GM23338 (cell line): ENCODE measurements at regions not wholly inside any gene's neighbourhood (a gene's known extent, or its start where the extent isn't known, plus 50 kb on each side); places are given as distances from the start of the nearest gene placed in this dataset.

Experiments
- ATAC-seq: fragments of 200-7000 bp; cut with Tn5 transposase; 3 replicates; pipeline ENCODE4 v1.9.1; 2020
- DNase-seq: peaks from one replicate; pipeline ENCODE4 v3.0.0-alpha.2; 2015; ENCODE audit warnings: low spot score
- H2AFZ ChIP-seq: fragments of 200-600 bp; sonication (generic); 2 replicates; pipeline ENCODE4 v1.8.0; 2016; ENCODE audit warnings: antibody characterized with exemption, mild to moderate bottlenecking, moderate library complexity
- H3F3A ChIP-seq: fragments of 200-600 bp; sonication (generic); replicated peaks from 2 replicates; pipeline ENCODE4 v1.8.0; 2017; ENCODE audit warnings: antibody characterized with exemption, mixed run types, low read depth
- H3K27ac ChIP-seq: fragments of 200-600 bp; sonication (generic); 2 replicates; pipeline ENCODE4 v1.6.1; 2016; ENCODE audit warnings: low read depth
- H3K27me3 ChIP-seq: fragments of 200-600 bp; sonication (generic); 2 replicates; pipeline ENCODE4 v1.8.0; 2016; ENCODE audit warnings: mild to moderate bottlenecking, mixed run types, moderate library complexity; ENCODE audit not compliant: insufficient read depth
- H3K36me3 ChIP-seq: fragments of 200-600 bp; sonication (generic); 2 replicates; pipeline ENCODE4 v1.8.0; 2016; ENCODE audit warnings: mild to moderate bottlenecking; ENCODE audit not compliant: insufficient read depth
- H3K4me1 ChIP-seq: fragments of 200-600 bp; sonication (generic); 2 replicates; pipeline ENCODE4 v1.8.0; 2016; ENCODE audit warnings: mild to moderate bottlenecking, moderate library complexity; ENCODE audit not compliant: insufficient read depth
- H3K4me2 ChIP-seq: fragments of 200-600 bp; sonication (generic); 2 replicates; pipeline ENCODE4 v1.7.1; 2017; ENCODE audit warnings: mixed run types
- H3K4me3 ChIP-seq: fragments of 200-600 bp; sonication (generic); 2 replicates; pipeline ENCODE4 v1.6.1; 2016; ENCODE audit warnings: mixed run types
- H3K79me2 ChIP-seq: fragments of 200-600 bp; sonication (generic); replicated peaks from 2 replicates; pipeline ENCODE4 v1.8.0; 2017; ENCODE audit warnings: mild to moderate bottlenecking; ENCODE audit not compliant: insufficient read depth
- H3K9me2 ChIP-seq: fragments of 200-600 bp; sonication (generic); 2 replicates; pipeline ENCODE4 v1.8.0; 2017; ENCODE audit not compliant: insufficient read depth
- H4K20me1 ChIP-seq: fragments of 200-600 bp; sonication (generic); replicated peaks from 2 replicates; pipeline ENCODE4 v1.8.0; 2017; ENCODE audit warnings: mild to moderate bottlenecking; ENCODE audit not compliant: insufficient read depth
- H3K27ac Mint-ChIP-seq: 2 replicates; pipeline ENCODE4 v1.8.0; 2020; ENCODE audit warnings: inconsistent platforms, mild to moderate bottlenecking, moderate library complexity, mixed read lengths
- H3K27me3 Mint-ChIP-seq: 3 replicates; pipeline ENCODE4 v1.8.0; 2022; ENCODE audit warnings: low read depth, mild to moderate bottlenecking, moderate library complexity, mixed read lengths, inconsistent platforms; ENCODE audit not compliant: insufficient read depth, poor library complexity
- H3K36me3 Mint-ChIP-seq: 3 replicates; pipeline ENCODE4 v1.8.0; 2021; ENCODE audit warnings: low read depth, mild to moderate bottlenecking, inconsistent platforms, moderate library complexity, mixed read lengths
- H3K4me1 Mint-ChIP-seq: 3 replicates; pipeline ENCODE4 v1.8.0; 2020; ENCODE audit warnings: mild to moderate bottlenecking, inconsistent platforms, mixed read lengths
- H3K4me3 Mint-ChIP-seq: 3 replicates; pipeline ENCODE4 v1.8.0; 2021; ENCODE audit warnings: moderate library complexity, mild to moderate bottlenecking, inconsistent platforms, mixed read lengths
- H3K9me3 Mint-ChIP-seq: 3 replicates; pipeline ENCODE4 v1.8.0; 2020; ENCODE audit warnings: moderate library complexity, mild to moderate bottlenecking, inconsistent platforms, mixed read lengths
- CREB1 ChIP-seq: fragments of 250-450 bp; sonication (Bioruptor Pico); IDR thresholded peaks from 2 replicates; pipeline ENCODE4 v1.5.0; 2020; ENCODE audit warnings: low read depth, mild to moderate bottlenecking, moderate library complexity
- CTCF ChIP-seq, 2 experiments: fragments of 200-600 bp in 1 of 2; sonication (generic) in 1 of 2; conservative IDR thresholded peaks; 2 replicates each; pipeline versions ENCODE4 v1.5.1 to v1.6.1; 2016 to 2017; ENCODE audit warnings: antibody characterized with exemption in 2 of 2, low read depth in 2 of 2, mild to moderate bottlenecking in 2 of 2, moderate library complexity in 1 of 2
- ETS1 ChIP-seq: IDR thresholded peaks from 2 replicates; pipeline ENCODE4 v1.6.1; 2016; ENCODE audit warnings: antibody characterized with exemption
- EZH2 ChIP-seq: fragments of 200-600 bp; sonication (generic); IDR thresholded peaks from one replicate; pipeline ENCODE4 v1.8.0; 2017; ENCODE audit warnings: antibody characterized with exemption, mild to moderate bottlenecking, low read depth; ENCODE audit not compliant: unreplicated experiment
- EZH2phosphoT487 ChIP-seq: fragments of 200-600 bp; sonication (generic); IDR thresholded peaks from one replicate; pipeline ENCODE4 v1.8.1; 2018; ENCODE audit warnings: antibody characterized with exemption; ENCODE audit not compliant: unreplicated experiment
- JUNB ChIP-seq: IDR thresholded peaks from one replicate; pipeline ENCODE4 v1.6.1; 2016; ENCODE audit warnings: antibody characterized with exemption; ENCODE audit not compliant: unreplicated experiment
- NANOG ChIP-seq: IDR thresholded peaks from 2 replicates; pipeline ENCODE4 v1.6.1; 2016; ENCODE audit warnings: antibody characterized with exemption, borderline replicate concordance
- POLR2AphosphoS5 ChIP-seq: IDR thresholded peaks from 2 replicates; pipeline ENCODE4 v1.6.1; 2016; ENCODE audit warnings: antibody characterized with exemption, low read depth
- REST ChIP-seq: IDR thresholded peaks from one replicate; pipeline ENCODE4 v1.6.1; 2018; ENCODE audit warnings: antibody characterized with exemption; ENCODE audit not compliant: unreplicated experiment
- ZNF114 ChIP-seq: fragments of 250-450 bp; sonication (Bioruptor Pico); IDR thresholded peaks from 2 replicates; pipeline ENCODE4 v1.5.0; 2020; ENCODE audit warnings: mild to moderate bottlenecking, moderate library complexity
- ZNF331 ChIP-seq: fragments of 250-450 bp; sonication (Bioruptor Pico); IDR thresholded peaks from 2 replicates; pipeline ENCODE4 v1.5.0; 2020; ENCODE audit warnings: low read depth, mild to moderate bottlenecking, moderate library complexity
- ZNF462 ChIP-seq: fragments of 250-450 bp; sonication (Bioruptor Pico); IDR thresholded peaks from 2 replicates; pipeline ENCODE4 v1.5.0; 2020; ENCODE audit warnings: mild to moderate bottlenecking, moderate library complexity

- TF ChIP-seq REST = no peak
- no peak for TF ChIP-seq ETS1
- TF ChIP-seq JUNB = no peak
These were observed 435.8 kb upstream of the MEIS1 start (continued) for GRCh38 chr2:65999103-65999502.

GRCh38 chr2:65997961-65998360 is 437.0 kb upstream of the MEIS1 start:
- no peaks in the 10 kb centered on the region for H3F3A ChIP-seq
- Mint-ChIP-seq H3K4me3 (no peak overlapping the region), H3K9me3 (no peaks in the 10 kb centered on the region), H3K27ac (no peak overlapping the region), H3K36me3 (no peaks in the 10 kb centered on the region), H3K27me3 (no peaks in the 10 kb centered on the region), H3K4me1 (no peaks in the 10 kb centered on the region)
- H3K79me2 ChIP-seq = no peaks in the 10 kb centered on the region
- 0 out of 2 replicates have a peak, but pooled peaks cover 6% of the 10 kb centered on the region for H3K9me2 ChIP-seq
- DNase-seq (no peak), ATAC-seq (no peak)
- H3K4me1 ChIP-seq = no peaks in the 10 kb centered on the region
- H3K36me3 ChIP-seq = no peaks in the 10 kb centered on the region
- no peak overlapping the region for H3K4me3 ChIP-seq
- no peaks in the 10 kb centered on the region for H3K27me3 ChIP-seq
- no peak overlapping the region for H3K4me2 ChIP-seq
- no peak overlapping the region for H3K27ac ChIP-seq
- H4K20me1 ChIP-seq = no peaks in the 10 kb centered on the region
- no peak overlapping the region for H2AFZ ChIP-seq
- TF ChIP-seq EZH2phosphoT487 = no peak
- TF ChIP-seq NANOG = no peak
- TF ChIP-seq ZNF462 (CRISPR knock-in tag) = no peak
- no peak for TF ChIP-seq POLR2AphosphoS5
- no peak for TF ChIP-seq ETS1
- TF ChIP-seq JUNB = no peak
- TF ChIP-seq ZNF331 (CRISPR knock-in tag) = no peak
- TF ChIP-seq CREB1 = no peak
- no peak for TF ChIP-seq EZH2
- TF ChIP-seq ZNF114 (CRISPR knock-in tag) = no peak
- no peak for TF ChIP-seq CTCF (conservative IDR thresholded peaks at IDR 0.05; ENCODE audit: low read depth in 2 of 2)
